Stimulated activated CD4-positive, alpha-beta T cell treated with anti-CD3 and anti-CD28 coated beads, Interleukin-15, amount 100 ng/mL, for 48 hours (primary cell): ENCODE measurements at regions not wholly inside any gene's neighbourhood (a gene's known extent, or its start where the extent isn't known, plus 50 kb on each side); places are given as distances from the start of the nearest gene placed in this dataset.
"Not testable (repeated sequence)": the region's sequence is repeated elsewhere in the genome, so short reads cannot be mapped to it uniquely, and the experiment has no call there.

Experiments
- DNase-seq, 2 donors: peaks; one replicate each; pipeline ENCODE4 v3.0.0-alpha.2; 2020; ENCODE audit warnings: low read depth in 2 of 2

- DNase-seq = no peak
These were observed 277.4 kb upstream of the XYLT1 start for GRCh38 chr16:17748044-17748719.

- no peak for DNase-seq
These were observed 276.5 kb upstream of the XYLT1 start for GRCh38 chr16:17747081-17747756.

DNA sequence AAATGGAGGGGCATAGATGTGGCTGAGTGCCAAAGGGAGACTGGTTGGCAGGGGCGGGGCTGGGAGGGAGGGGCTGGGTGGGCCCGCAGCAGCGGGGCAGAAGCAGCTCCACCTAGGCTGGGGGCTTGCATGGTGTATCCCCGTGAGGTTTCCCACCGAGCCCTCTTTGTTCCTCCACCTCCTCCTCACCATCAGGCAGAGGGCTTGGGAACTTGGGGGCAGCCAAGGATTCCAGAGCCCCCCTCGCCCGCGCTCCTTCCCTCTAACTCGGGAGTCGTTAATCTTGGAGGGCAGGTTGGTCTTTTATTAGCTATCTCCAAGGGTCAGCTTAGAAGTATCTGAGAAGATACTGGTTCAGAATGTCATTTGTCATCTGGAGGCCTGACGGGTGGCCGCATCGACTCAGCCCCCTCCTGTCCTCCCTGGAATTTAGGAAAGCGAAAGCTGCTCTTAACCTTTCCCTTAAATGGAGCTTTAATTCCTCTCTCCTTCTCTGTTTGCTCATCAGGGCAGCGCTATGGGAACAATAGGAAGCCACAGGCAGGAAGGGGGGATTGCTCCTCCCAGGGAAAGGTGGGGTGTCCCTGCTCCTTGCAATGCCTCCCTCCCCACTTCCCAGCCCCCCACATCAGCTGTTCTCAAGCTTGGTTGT, 274.3 kb upstream of the XYLT1 start:
- no peak for DNase-seq

DNA sequence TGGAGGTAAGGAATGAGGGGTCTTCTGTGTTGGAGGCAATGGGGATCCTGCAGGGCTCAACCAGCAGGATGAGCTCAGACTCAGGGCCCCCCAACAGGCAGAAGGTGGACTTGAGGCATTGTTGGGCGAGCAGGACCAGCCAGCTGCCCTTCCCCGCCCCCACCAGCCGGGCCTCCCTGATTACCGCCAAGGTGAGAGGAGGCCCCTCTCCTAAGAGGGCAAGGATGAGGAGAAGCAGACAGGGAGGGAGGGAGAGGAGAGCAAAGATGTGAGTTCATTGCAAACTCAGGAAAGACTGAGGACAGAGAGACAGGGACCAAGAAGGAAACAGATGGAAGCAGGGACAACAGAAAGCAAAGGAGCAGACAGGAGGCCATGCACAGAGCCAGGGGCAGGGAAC, 272.8 kb upstream of the XYLT1 start:
- DNase-seq = no peak

- no peak for DNase-seq
These were observed 272.4 kb upstream of the XYLT1 start for GRCh38 chr16:17743158-17743557.

- not testable (repeated sequence) for DNase-seq
These were observed 264.3 kb upstream of the XYLT1 start for GRCh38 chr16:17735099-17735498.

- no peak for DNase-seq
These were observed 259.1 kb upstream of the XYLT1 start for GRCh38 chr16:17729820-17730219.

DNA sequence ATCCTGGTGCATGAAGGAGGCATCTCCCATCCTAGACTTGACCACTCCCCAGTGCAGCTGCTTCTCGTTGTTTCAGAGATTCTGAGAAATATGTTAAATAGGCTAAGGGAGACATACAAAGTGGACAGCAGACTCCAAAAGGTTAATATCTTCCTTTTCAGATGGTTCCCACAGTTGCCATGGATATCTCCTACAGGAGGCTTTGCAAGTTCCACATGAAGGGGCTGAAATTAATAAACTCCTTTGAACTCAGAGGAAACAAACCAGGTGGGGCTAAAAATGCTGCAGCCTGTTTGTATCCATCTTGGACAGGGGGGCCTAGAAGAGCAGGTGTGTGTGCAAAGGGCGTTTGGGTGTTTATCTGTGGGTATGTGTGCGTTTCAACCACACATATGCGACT, 257.4 kb upstream of the XYLT1 start:
- no peak for DNase-seq

- DNase-seq = no peak
These were observed 253.6 kb upstream of the XYLT1 start for GRCh38 chr16:17724242-17724898.

DNA sequence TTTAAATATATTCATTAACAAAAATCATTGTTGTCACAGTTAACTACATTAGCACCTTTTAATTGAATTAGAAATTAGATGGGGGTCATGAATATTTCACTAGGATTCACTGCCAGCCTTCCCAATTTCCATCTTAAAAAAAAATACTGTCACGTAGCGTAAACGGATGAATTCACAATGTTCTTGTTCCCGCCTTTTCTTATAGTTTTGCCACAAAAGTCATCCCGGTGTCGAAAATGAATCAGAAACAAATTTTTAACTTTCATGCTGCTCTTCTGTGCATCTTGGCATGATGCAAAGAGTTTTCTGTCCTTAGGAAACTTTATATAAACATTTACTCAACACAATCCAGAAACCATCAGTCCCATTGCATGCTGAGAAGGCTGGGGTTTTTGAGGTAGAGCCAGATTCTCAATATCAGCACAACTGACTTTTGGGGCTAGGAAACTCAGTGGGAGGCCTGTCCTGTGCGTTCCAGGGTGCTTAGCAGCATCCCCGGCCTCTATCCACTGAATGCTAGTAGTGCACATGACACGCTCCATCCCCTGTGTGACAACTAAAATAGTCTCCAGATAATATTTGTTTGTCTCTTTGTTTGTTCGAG, 252.9 kb upstream of the XYLT1 start:
- no peak for DNase-seq

- DNase-seq = no peak
These were observed 247.7 kb upstream of the XYLT1 start for GRCh38 chr16:17718495-17718894.

DNA sequence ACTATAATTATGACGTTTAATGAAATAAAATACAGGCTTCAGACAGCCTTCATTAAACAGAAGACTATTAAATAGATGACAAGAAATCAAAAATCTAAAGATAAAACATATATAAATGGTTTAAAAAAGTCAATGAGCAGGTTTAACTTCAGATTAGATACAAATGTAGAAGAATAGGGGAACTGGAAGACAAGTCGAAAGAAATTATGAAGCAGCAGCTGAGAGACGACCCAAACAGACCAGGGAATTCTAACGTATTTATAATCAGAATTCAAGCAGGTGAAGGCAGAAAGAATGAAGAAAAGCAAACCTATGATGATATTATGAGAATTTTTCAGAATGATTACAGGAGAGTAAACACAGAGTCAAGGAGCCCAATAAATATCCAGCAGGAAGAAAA, 235.1 kb upstream of the XYLT1 start:
- no peak for DNase-seq

DNA sequence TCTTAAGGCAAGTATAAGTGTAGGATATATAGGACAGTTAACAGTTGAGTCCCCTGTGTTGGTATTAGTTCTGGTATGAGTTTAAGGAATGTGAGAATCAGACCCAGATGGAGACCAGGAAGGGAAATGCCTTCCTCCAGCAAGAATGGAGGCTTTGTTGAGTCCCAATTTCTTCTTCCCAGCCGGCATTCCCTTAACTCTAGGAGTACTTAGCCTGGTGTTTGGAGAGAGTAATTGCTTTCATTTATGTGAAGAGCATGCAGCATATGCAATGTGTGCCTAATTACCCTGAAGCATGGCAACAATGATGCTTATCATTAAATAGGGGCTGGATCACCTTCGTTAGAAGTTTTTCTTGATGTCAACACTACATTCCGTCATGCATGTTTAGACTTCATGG, 225.9 kb upstream of the XYLT1 start:
- DNase-seq = no peak

DNA sequence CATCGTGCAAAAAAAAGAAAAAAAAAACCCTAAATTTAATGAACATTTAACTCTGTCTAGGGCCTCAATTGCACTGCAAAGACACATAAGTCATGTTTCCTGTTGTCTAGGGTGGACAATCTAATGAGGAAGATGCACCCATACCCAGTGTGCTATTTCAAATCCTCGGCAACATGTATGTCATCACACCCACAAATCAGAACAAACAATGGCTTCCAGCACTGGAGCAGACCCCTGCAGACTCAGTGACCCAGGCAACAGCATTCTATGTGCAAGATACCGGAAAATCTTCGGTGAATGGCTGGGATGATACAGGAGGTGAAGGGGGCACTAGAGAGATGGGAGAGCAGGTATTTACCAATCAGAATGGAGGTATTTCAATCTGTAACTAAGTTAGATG, 221.7 kb upstream of the XYLT1 start:
- DNase-seq = no peak

DNA sequence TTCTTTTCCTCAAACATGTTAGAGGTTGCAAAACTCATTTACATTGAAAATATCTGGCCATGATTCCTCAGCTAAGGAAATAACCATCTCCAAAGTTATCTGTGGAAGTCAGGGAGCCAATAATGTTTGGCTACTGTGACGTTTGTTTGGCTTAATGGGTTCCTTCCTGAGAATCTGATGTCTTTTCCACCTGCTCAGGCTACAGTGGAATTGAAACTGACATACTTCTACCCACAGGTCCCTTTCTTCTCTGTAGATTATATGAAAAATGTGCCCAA, 221.1 kb upstream of the XYLT1 start:
- no peak for DNase-seq

DNA sequence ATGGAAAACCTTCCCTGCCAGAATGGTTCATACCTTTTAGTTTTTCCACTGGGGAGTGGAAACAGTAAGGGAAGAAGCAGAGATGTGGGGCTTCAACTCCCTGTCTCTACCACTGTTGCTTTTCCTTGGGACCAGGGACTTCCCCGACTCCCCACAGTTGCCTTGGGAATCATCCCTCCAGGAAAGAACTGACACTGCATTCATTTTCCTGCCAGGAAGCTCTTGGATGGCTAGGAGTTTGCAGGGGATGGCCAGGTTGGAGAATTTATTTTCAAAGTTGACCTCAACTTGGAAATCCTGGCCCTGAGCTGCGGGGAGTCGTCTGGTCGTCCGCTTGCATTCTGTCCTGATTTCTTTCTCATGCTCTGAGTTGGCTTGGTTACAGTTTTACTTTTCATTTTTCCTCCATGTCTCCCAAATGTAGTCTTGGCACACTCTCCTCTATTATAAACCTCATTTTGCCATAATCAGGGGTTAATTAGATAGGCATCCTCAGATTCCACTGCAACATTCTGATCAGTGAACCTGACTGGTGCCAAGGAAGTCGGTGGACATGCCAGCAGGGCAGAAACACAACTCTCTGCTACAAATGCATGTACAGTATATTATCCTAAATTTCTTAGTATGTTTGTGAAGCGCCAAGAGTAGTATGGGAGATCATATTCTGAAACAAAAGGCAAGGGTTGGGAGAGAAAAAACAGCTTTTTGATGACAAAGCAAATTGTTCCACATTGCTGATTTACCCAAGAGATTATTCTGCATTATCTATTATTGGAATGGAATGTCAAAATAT, 220.5 kb upstream of the XYLT1 start:
- DNase-seq = no peak

GRCh38 chr16:17685447-17685846, 214.7 kb upstream of the XYLT1 start:
- no peak for DNase-seq

DNA sequence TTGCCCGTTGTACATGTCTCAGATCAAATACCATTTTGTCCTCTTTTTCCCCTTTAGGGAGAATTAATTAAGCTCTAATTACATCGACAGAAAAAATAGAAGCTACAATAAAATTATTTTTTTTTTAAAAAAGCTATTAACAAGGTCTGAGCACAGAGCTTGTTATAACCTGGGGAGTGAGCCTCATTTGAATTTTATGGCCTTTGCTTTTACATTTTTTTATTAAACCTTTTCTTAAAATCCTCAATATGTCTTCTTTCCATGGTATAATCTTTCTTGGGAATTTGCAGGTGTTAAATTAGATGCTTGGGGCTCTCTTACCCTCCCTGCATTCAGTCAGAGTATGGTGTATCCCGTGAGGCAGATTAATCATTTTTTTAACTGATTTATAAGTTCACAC, 212.5 kb upstream of the XYLT1 start:
- DNase-seq = no peak

GRCh38 chr16:17676171-17676570, 205.4 kb upstream of the XYLT1 start:
- DNase-seq = no peak

GRCh38 chr16:17668386-17668785, 197.6 kb upstream of the XYLT1 start:
- DNase-seq = no peak

DNA sequence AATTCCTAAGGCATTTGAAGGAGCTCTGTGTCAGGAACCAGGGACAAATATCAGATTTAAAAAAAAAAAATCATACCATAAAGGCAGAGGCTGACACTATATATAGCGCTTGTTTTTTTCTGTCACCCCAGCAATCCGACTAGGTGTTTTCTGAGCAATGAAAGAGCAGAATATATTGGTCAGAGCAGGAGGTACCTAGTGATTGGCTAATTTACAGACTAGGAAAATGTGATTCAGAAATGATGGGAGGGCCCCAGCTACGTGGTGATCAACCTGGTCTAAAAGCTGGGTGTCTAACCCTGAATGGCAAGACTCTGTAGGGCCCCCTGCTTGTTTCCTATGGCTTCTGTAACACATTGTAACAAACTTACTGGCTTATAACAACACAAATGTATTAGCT, 195.5 kb upstream of the XYLT1 start:
- no peak for DNase-seq

DNA sequence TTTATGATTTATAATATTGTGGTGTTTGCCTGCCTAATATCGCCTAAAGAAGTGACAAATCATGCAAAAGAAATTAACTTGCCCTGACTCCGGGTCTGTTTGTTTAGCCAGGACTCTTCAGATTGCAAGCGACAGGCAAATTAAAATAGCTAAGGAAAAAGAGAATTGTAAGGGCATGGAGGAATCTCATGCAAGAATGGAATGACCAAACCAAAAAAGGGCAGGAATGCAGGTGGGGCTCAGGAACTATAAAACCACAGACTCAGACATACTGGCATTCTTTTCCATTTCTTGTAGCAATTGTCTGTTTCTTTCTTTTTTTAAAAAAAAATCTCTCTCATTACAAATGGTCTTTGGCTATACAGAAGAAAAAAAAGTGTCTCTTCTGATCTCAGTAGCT, 188.1 kb upstream of the XYLT1 start:
- DNase-seq = no peak
